H1 (cell line): ENCODE measurements at regions not wholly inside any gene's neighbourhood (a gene's known extent, or its start where the extent isn't known, plus 50 kb on each side); places are given as distances from the start of the nearest gene placed in this dataset.

Experiments used
- ATF2 ChIP-seq: IDR thresholded peaks from 2 replicates; pipeline ENCODE4 v1.6.1; 2012; ENCODE audit warnings: low read length, inconsistent platforms
- CTBP2 ChIP-seq: IDR thresholded peaks from 2 replicates; pipeline ENCODE4 v1.7.0; 2011; ENCODE audit warnings: borderline replicate concordance, mild to moderate bottlenecking, moderate library complexity, mixed read lengths, low read length; ENCODE audit not compliant: insufficient read depth, insufficient read length
- CTCF ChIP-seq, 3 experiments: IDR thresholded peaks; 1 replicate in 2 of 3; 2 replicates in 1 of 3; pipeline versions ENCODE4 v1.5.1 to v1.6.1; 2011; ENCODE audit warnings: low read length in 3 of 3, mild to moderate bottlenecking in 3 of 3, inconsistent platforms in 2 of 3, low read depth in 1 of 3, moderate library complexity in 1 of 3; ENCODE audit not compliant: insufficient read depth in 1 of 3; ENCODE audit errors: control extremely low read depth in 1 of 3
- YY1 ChIP-seq: IDR thresholded peaks from 2 replicates; pipeline ENCODE4 v1.6.1; 2011; ENCODE audit warnings: low read depth, mild to moderate bottlenecking, low read length

GRCh38 chr10:130412317-130412716, 276.1 kb downstream of the GLRX3 start (continued):
- TF ChIP-seq ATF2 (no peak), CTBP2 (no peak), CTCF (IDR thresholded peaks at IDR 0.05; ENCODE audit: control extremely low read depth in 1 of 3, insufficient read depth in 1 of 3, low read depth in 1 of 3, low read length in 3 of 3) (no peak), YY1 (no peak)
